AG10803 (cell line): ENCODE measurements at regions not wholly inside any gene's neighbourhood (a gene's known extent, or its start where the extent isn't known, plus 50 kb on each side); places are given as distances from the start of the nearest gene placed in this dataset.

ENCODE experiments used
- DNase-seq: peaks from one replicate; pipeline ENCODE4 v3.0.0; 2010; ENCODE audit warnings: low read depth
- H3K4me3 ChIP-seq: 2 replicates; pipeline ENCODE4 v1.5.1; 2011; ENCODE audit warnings: mild to moderate bottlenecking, low read length, control low read depth
- TF ChIP-seq, protein P1 (sequence below): conservative IDR thresholded peaks from 2 replicates; pipeline ENCODE4 v1.5.1; 2011; ENCODE audit warnings: mild to moderate bottlenecking, low read length, control low read depth, inconsistent platforms

DNA sequence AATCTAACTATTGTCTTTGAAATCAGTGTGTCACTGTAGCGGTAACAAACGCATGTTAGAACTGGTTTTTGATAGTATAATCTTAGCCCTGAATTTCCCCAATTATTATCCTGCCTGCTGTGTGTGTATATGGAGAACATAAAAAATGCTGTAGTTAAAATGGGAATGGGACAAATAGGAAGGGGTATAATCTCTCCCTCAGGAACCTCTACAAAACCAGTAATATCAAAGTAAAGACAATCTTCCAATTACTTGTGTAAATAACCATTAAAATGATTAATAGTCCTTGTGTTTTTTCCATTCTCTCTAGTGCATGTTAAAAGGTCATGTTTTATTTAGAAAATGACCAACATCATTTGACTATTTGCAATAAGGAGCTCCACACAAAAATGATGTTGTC lies 200.1 kb upstream of the TMTC1 start:
- DNase-seq, result no peak
- TF ChIP-seq, protein P1, sequence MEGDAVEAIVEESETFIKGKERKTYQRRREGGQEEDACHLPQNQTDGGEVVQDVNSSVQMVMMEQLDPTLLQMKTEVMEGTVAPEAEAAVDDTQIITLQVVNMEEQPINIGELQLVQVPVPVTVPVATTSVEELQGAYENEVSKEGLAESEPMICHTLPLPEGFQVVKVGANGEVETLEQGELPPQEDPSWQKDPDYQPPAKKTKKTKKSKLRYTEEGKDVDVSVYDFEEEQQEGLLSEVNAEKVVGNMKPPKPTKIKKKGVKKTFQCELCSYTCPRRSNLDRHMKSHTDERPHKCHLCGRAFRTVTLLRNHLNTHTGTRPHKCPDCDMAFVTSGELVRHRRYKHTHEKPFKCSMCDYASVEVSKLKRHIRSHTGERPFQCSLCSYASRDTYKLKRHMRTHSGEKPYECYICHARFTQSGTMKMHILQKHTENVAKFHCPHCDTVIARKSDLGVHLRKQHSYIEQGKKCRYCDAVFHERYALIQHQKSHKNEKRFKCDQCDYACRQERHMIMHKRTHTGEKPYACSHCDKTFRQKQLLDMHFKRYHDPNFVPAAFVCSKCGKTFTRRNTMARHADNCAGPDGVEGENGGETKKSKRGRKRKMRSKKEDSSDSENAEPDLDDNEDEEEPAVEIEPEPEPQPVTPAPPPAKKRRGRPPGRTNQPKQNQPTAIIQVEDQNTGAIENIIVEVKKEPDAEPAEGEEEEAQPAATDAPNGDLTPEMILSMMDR, result no peak
- no peak overlapping the region for H3K4me3 ChIP-seq

DNA sequence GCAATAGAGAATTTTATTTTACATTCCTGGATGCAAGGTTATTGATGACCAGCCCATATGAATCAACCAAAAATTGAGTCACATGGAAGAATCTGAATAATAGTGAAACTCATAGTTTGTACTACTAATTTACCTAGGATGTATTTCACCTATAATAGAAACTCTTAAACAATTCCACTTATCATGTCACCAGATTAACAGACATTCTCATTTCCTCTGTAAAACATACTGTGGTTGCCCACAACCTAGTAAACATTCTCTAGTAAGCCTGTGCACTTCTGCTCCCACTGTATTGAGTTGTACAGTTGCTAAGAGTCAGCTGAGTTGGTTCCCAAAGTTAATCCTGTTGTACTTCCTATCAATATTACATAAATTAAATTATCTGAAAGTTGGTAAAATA lies 196.6 kb upstream of the TMTC1 start:
- TF ChIP-seq, protein P1, result no peak
- no peak for DNase-seq
- H3K4me3 ChIP-seq, result no peak overlapping the region

DNA sequence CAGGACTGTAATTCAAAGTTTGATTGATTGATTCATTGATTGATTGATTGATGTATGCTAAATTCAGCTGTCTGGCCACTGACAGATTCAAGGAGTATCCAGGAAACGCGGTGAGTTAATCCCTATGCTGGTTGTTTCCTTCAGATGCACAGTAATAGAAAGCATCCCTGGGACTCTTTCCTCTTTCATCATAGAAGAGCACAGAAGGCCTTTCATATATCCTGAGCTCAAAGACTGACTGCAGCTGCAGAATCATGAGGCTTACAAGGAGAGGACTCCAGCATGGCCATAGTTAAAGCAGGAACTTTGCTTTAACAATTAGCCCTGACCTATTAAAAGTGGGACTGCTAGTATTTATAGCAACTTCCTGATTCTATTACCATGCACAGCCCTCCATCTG lies 187.7 kb upstream of the TMTC1 start:
- TF ChIP-seq, protein P1, result no peak
- H3K4me3 ChIP-seq, result no peak overlapping the region
- DNase-seq, result no peak

DNA sequence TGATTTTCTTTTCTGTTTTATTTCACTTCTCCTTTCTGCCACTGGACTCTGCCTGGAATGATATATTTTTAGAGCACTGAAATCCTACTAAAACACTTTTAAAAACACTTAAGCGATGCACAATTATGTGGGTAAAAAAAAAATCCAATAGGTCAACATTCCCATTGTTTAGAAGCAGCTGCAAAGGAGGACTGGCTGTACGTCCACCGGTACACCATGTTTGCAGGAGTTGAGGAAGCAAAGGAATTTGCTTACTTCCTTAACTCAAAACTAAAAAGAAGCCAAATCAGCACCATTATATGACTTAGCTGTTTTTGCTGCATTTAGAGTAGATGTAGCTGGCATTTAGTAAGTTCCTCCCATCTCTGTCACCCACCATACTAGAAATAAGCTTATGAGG lies 186.8 kb upstream of the TMTC1 start:
- TF ChIP-seq, protein P1, result no peak
- no peak overlapping the region for H3K4me3 ChIP-seq
- DNase-seq, result no peak

DNA sequence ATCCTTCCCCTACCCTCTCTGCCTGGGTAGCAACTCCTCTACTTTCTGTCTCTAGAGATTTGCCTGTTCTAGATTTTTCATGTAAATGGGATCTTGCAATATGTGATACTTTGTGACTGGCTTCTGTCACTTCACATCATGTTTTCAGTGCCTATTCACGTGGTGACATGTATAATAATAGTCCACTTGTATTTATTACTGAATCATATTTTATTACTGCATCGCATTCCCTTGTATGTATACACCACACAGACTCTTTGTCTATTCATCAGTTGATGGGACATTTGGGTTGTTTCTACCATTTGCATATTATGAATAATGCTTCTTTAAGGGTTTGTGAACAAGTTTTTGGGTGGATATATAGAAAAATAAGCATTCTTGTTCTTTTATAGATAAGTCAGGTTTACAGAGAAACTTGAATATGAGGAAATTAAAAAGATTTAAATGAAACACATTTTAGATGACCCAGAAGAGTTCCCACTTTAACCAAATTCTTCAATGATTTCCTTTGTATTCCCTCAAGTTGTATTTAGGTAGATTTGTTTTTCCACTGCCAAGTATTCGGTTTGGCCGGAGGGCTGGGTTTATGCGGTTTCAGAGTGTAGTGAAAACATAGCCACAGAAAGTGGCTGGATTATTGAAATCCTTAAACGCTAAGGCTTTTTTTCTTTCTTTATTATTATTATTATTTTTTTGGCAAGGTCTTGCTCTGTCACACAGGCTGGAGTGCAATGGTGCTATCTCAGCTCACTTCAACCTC lies 178.7 kb upstream of the TMTC1 start:
- TF ChIP-seq, protein P1, result no peak
- H3K4me3 ChIP-seq, result no peak overlapping the region
- DNase-seq, result no peak

DNA sequence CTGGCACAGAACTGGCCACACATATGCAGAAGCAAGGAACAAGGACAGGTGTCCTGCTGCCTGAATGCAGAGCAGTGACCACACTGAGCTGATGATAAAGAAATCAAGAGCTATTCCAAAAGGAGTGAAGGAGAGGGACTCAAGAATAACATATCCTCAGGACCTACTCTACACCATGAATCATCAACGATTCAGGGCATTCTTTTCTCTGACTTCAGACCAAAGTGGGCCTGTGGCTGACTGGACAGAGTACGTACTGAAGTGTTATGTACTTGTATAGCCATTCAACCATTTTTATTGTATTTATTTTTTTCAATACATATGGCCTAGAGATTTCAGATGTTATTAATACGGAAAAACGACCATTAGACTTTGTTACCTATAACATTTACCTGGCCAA lies 177.5 kb upstream of the TMTC1 start:
- DNase-seq, result no peak
- no peak overlapping the region for H3K4me3 ChIP-seq
- TF ChIP-seq, protein P1, result no peak

DNA sequence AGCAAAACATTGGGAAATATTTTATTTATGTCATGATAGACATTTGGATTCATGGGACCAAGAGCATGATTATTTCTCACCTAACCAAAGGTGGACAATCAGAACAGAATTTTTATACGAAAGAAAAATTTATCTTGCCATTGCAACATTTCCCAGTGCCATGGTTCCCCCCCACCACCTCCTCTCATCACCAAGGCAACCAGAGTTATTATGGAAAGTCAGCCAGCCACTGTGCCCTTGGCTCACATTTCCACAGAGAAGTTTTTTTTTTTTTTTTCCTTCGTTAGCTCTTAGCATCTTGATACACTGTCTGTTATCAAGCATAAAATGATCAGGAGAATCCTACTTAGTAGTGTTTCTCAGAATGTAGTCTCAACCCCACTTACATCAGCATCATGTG lies 176.4 kb upstream of the TMTC1 start:
- no peak for DNase-seq
- no peak overlapping the region for H3K4me3 ChIP-seq
- TF ChIP-seq, protein P1, result no peak
